ENCODE measurements at regions not wholly inside any gene's neighbourhood (a gene's known extent, or its start where the extent isn't known, plus 50 kb on each side); places are given as distances from the start of the nearest gene placed in this dataset.

DNA sequence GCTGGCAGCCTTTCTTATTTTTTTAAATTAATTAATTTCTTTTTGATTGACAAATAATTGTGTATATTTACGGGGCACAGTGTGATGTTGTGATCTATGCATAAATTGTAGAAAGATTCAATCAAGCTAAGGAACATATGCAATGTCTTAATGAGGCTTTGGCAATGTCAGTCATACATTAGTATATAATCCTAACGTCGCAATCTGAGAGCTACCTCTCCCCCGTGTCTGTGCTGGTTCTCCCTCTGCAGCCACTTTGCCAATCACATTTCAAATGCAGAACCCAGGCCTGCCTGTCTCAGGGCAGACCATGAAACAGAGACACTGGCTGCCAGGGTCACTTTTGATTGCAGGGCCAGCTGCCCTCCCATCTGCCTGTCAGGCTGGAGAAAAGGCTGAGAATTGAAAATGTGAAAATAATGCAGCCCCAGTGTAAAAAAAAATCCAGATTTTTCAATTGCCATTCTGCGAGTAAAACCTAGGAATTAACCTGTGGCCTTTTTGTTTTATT, 56.3 kb downstream of the SLC24A2 start:
- Histone ChIP-seq H3K27ac (ENCODE audit: low read depth, low read length, poor library complexity, severe bottlenecking) (no peak overlapping the region), H3K9ac (ENCODE audit: low read length) (no peak overlapping the region), H3F3A (ENCODE audit: insufficient read depth, low read length) (no peaks in the 10 kb centered on the region), H3K4me2 (ENCODE audit: low read length) (no peak overlapping the region), H3K9me3 (ENCODE audit: low read length) (no peaks in the 10 kb centered on the region), H3K4me3 (ENCODE audit: low read depth, low read length, poor library complexity, severe bottlenecking) (no peak overlapping the region), H3K36me3 (ENCODE audit: insufficient read depth, low read length) (no peaks in the 10 kb centered on the region), H3K27me3 (ENCODE audit: insufficient read depth, low read length) (no peaks in the 10 kb centered on the region), H2AFZ (ENCODE audit: low read length) (no peak overlapping the region), H3K9me2 (ENCODE audit: low read depth, low read length) (no peaks in the 10 kb centered on the region), H3K79me2 (ENCODE audit: insufficient read depth, low read length) (no peaks in the 10 kb centered on the region), H3K4me1 (ENCODE audit: insufficient read depth, low read length, severe bottlenecking) (no peaks in the 10 kb centered on the region), H4K20me1 (ENCODE audit: insufficient read depth, low read length) (no peaks in the 10 kb centered on the region)
- TF ChIP-seq, protein P1, sequence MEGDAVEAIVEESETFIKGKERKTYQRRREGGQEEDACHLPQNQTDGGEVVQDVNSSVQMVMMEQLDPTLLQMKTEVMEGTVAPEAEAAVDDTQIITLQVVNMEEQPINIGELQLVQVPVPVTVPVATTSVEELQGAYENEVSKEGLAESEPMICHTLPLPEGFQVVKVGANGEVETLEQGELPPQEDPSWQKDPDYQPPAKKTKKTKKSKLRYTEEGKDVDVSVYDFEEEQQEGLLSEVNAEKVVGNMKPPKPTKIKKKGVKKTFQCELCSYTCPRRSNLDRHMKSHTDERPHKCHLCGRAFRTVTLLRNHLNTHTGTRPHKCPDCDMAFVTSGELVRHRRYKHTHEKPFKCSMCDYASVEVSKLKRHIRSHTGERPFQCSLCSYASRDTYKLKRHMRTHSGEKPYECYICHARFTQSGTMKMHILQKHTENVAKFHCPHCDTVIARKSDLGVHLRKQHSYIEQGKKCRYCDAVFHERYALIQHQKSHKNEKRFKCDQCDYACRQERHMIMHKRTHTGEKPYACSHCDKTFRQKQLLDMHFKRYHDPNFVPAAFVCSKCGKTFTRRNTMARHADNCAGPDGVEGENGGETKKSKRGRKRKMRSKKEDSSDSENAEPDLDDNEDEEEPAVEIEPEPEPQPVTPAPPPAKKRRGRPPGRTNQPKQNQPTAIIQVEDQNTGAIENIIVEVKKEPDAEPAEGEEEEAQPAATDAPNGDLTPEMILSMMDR (IDR thresholded peaks at IDR 0.05; ENCODE audit: low read length): no peak
- TF ChIP-seq EZH2 (IDR thresholded peaks at IDR 0.05; ENCODE audit: borderline replicate concordance, low read length): no peak

DNA sequence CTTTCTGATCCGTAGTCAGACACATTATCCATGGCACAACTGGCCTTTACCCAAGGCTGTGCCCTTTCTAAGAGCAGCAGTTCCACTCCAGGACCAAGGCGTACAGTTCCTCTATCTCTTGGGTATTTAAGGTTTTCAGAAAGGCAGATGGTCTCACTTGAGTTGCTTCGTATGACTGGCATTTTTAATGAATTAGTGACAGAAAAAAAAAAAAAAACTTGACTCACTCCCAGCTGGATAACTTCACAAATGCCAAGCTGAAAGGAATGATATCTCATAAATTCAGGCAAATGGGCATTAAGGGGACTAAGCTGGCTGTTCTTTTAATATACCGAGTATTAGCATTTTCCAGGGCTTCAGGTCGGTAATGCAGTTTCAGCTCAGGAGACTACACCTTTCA, 60.7 kb downstream of the SLC24A2 start:
- H3K36me3 ChIP-seq (ENCODE audit: insufficient read depth, low read length): no peaks in the 10 kb centered on the region
- no peaks in the 10 kb centered on the region for H3F3A ChIP-seq (ENCODE audit: insufficient read depth, low read length)
- H3K4me3 ChIP-seq (ENCODE audit: low read depth, low read length, poor library complexity, severe bottlenecking): no peak overlapping the region
- no peaks in the 10 kb centered on the region for H3K79me2 ChIP-seq (ENCODE audit: insufficient read depth, low read length)
- H3K9me3 ChIP-seq (ENCODE audit: low read length): no peaks in the 10 kb centered on the region
- H3K9me2 ChIP-seq (ENCODE audit: low read depth, low read length): no peaks in the 10 kb centered on the region
- no peaks in the 10 kb centered on the region for H4K20me1 ChIP-seq (ENCODE audit: insufficient read depth, low read length)
- H3K9ac ChIP-seq (ENCODE audit: low read length): no peak overlapping the region
- no peak overlapping the region for H2AFZ ChIP-seq (ENCODE audit: low read length)
- H3K4me1 ChIP-seq (ENCODE audit: insufficient read depth, low read length, severe bottlenecking): no peaks in the 10 kb centered on the region
- H3K4me2 ChIP-seq (ENCODE audit: low read length): no peak overlapping the region
- H3K27ac ChIP-seq (ENCODE audit: low read depth, low read length, poor library complexity, severe bottlenecking): no peak overlapping the region
- H3K27me3 ChIP-seq (ENCODE audit: insufficient read depth, low read length): no peaks in the 10 kb centered on the region
- TF ChIP-seq EZH2 (IDR thresholded peaks at IDR 0.05; ENCODE audit: borderline replicate concordance, low read length): no peak
- TF ChIP-seq, protein P1 (IDR thresholded peaks at IDR 0.05; ENCODE audit: low read length): no peak

DNA sequence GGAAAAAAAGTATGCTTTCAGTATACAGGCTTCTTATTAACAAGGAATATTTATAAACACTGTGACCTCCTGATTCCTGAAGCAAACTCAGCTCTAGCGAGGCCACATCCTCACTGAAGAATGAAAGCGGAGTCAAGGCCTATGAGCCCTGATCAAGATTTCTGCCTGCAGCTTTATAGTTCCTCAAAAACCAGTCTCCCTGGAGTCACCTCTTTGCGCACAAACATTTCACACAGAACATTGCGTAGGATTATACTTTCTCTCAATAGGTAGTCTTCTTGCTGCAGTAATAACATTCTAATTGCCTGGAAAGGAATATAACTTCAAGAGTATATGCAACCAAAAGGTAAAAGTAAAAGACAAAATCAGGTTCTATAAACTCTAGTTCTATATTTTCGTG, 62.9 kb downstream of the SLC24A2 start:
- Histone ChIP-seq H3K4me1 (ENCODE audit: insufficient read depth, low read length, severe bottlenecking) (no peaks in the 10 kb centered on the region), H3K9me3 (ENCODE audit: low read length) (no peaks in the 10 kb centered on the region), H3K4me2 (ENCODE audit: low read length) (no peak overlapping the region), H3K9ac (ENCODE audit: low read length) (no peak overlapping the region), H3K4me3 (ENCODE audit: low read depth, low read length, poor library complexity, severe bottlenecking) (no peak overlapping the region), H3K27ac (ENCODE audit: low read depth, low read length, poor library complexity, severe bottlenecking) (no peak overlapping the region), H4K20me1 (ENCODE audit: insufficient read depth, low read length) (no peaks in the 10 kb centered on the region), H2AFZ (ENCODE audit: low read length) (no peak overlapping the region), H3K36me3 (ENCODE audit: insufficient read depth, low read length) (no peaks in the 10 kb centered on the region), H3K79me2 (ENCODE audit: insufficient read depth, low read length) (no peaks in the 10 kb centered on the region), H3K27me3 (ENCODE audit: insufficient read depth, low read length) (no peaks in the 10 kb centered on the region), H3F3A (ENCODE audit: insufficient read depth, low read length) (no peaks in the 10 kb centered on the region), H3K9me2 (ENCODE audit: low read depth, low read length) (no peaks in the 10 kb centered on the region)
- TF ChIP-seq, protein P1 (IDR thresholded peaks at IDR 0.05; ENCODE audit: low read length): no peak
- no peak for TF ChIP-seq EZH2 (IDR thresholded peaks at IDR 0.05; ENCODE audit: borderline replicate concordance, low read length)
